ENCODE measurements at regions not wholly inside any gene's neighbourhood (a gene's known extent, or its start where the extent isn't known, plus 50 kb on each side); places are given as distances from the start of the nearest gene placed in this dataset.

DNA sequence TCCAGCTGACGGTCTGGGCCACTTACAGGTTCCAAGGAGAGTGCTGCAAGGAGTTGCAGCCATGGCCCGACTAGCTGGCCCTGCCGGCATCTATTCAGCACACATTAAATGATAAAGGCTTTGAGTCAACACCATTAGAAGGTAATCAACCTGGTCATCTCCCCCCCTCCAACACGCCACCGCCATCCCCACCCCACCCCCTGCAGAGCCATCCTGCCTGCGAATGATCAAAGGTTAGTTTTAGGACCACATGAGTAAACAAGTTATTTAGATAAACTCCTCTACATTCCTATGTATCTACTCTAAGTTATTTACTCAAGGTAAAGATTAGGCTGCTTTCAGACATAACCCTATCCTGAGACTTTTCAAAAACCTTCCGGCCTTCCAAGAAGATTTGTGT lies 349.3 kb upstream of the SLC39A10 start:
- TF ChIP-seq POLR2A (IDR thresholded peaks at IDR 0.05; ENCODE audit: control extremely low read depth in 1 of 2, low read depth in 2 of 2, low read length in 2 of 2) (no peak), POLR2AphosphoS5 (IDR thresholded peaks at IDR 0.05; ENCODE audit: low read depth, low read length) (no peak), RAD21 (IDR thresholded peaks at IDR 0.05 in 1 of 2, conservative IDR thresholded peaks at IDR 0.05 in 1 of 2; ENCODE audit: low read depth in 2 of 2, low read length in 2 of 2) (no peak), ASH2L (IDR thresholded peaks at IDR 0.05; ENCODE audit: low read length) (no peak), TAF1 (IDR thresholded peaks at IDR 0.05; ENCODE audit: low read depth, low read length) (no peak)
- TF ChIP-seq, protein P1, sequence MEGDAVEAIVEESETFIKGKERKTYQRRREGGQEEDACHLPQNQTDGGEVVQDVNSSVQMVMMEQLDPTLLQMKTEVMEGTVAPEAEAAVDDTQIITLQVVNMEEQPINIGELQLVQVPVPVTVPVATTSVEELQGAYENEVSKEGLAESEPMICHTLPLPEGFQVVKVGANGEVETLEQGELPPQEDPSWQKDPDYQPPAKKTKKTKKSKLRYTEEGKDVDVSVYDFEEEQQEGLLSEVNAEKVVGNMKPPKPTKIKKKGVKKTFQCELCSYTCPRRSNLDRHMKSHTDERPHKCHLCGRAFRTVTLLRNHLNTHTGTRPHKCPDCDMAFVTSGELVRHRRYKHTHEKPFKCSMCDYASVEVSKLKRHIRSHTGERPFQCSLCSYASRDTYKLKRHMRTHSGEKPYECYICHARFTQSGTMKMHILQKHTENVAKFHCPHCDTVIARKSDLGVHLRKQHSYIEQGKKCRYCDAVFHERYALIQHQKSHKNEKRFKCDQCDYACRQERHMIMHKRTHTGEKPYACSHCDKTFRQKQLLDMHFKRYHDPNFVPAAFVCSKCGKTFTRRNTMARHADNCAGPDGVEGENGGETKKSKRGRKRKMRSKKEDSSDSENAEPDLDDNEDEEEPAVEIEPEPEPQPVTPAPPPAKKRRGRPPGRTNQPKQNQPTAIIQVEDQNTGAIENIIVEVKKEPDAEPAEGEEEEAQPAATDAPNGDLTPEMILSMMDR (IDR thresholded peaks at IDR 0.05; ENCODE audit: control extremely low read depth in 1 of 3, insufficient read depth in 1 of 3, low read depth in 1 of 3, low read length in 3 of 3), result no peak
